T-helper 2 cell (primary cell): ENCODE measurements at regions not wholly inside any gene's neighbourhood (a gene's known extent, or its start where the extent isn't known, plus 50 kb on each side); places are given as distances from the start of the nearest gene placed in this dataset.
"Not testable (repeated sequence)": the region's sequence is repeated elsewhere in the genome, so short reads cannot be mapped to it uniquely, and the experiment has no call there.

Experiments
- DNase-seq, 5 experiments: peaks; one replicate each; pipeline versions ENCODE4 v3.0.0 to v3.0.0-alpha.2; 2012 to 2022

DNA sequence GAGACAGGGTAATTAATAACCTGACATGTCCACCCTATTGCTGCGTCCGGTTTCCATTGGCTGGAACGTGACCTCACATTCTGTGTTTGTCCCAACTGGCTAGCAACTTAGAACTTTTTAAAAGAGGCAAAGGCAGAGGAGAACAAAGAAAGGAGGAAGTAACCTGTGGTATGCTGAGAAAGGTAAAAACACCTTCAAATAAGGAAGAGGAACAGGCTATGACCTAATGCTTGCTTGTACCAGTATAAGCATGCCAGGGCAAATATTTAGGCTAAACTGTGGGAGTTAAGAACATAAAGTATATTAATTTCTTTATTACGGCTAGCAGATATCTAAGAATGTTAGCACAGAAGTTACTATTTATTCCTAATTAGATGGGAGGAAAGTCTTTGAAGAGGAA lies 87.3 kb upstream of the MAP10 start:
- not testable (repeated sequence) for DNase-seq

DNA sequence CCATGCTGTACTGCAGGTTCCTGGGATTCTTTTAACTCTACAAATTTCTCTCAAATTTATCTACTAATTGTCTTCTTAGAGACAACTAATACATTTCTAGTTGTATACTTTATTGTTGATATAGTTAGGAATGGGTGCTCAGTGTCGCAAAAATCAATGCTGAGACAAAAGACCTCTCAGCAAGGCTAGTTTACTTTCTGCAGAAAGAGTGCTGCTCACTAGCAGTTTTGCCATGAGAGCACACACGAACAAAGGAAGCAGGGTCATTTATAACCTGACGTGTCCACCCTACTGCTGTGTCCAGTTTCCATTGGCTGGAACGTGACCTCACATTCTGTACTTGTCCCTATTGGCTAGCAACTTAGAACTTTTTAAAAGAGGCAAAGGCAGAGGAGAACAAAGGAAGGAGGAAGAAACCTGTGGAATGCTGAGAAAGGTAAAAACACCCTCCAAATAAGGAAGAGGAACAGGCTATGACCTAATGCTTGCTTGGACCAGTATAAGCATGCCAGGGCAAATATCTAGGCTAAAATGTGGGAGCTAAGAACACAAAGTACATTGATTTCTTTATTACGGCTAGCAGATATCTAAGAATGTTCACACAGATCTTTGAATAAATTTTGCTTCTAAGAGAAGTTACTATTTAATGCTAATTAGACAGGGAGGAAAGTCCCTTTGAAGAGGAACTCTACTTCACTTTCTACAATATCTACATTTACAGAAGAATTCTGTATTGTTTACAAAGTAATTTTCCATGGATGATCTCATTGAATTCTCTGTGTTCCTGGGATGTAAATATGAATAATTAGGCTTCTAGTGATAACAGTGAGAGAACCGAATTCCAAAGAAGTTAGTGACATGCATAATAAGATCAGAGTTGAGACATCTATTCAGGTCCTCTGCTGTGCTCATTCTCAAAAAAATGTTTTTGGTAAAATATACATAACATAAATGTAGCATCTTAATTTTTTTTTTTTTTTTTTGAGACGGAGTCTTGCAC lies 86.0 kb upstream of the MAP10 start:
- no peak for DNase-seq

DNA sequence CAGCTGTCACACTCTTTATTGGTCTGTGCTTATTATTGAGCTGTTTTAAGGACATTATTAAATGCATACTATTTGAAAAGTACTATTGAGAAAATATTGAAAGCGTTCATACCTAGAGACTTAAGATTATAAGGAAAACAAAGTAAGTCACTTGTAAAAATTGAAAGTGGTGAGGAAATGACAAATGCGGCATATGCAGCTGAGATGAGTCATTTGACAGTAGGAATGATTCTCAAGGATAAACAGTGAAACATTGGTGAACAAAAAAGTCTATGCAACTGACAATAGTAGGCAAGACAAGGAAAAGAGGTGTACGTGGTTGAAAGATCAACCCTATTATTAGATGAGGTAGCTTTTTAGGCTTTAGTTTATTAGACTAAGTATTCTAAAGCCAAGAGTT lies 82.6 kb upstream of the MAP10 start:
- DNase-seq: no peak

DNA sequence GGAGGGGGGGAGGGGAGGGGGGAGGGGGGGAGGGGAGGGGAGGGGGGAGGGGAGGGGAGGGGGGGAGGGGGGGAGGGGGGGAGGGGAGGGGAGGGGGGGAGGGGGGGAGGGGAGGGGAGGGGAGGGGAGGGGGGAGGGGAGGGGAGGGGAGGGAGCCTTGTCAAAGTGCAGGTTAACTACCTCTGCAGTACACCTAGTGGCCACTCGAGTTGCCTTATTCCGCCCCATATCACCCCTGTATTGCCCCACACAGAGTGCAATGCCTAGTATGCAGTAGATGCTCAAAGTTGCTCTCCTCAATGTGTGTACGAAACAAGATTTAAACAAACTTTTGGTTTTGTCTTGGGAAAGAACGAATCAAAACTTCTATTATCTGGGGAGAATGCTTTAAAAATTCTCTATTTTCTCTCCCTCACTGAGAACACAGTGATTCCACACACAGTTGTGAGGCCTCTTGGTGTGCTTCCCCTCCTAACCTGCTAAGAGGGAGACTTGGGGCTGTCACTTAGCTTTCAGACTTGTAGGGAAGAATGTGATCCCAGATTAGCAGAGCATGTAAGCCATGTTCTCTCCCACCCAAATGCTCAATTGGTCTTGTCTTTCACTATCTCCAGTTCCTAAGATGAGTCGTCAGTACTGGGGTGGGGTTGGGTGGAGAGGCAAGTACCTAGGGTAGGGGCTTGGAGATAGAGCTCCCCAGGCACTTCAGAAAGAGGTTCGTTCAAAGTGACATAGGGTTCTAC lies 79.7 kb upstream of the MAP10 start:
- DNase-seq: peak in 1 of 5 experiments; percentile 28

DNA sequence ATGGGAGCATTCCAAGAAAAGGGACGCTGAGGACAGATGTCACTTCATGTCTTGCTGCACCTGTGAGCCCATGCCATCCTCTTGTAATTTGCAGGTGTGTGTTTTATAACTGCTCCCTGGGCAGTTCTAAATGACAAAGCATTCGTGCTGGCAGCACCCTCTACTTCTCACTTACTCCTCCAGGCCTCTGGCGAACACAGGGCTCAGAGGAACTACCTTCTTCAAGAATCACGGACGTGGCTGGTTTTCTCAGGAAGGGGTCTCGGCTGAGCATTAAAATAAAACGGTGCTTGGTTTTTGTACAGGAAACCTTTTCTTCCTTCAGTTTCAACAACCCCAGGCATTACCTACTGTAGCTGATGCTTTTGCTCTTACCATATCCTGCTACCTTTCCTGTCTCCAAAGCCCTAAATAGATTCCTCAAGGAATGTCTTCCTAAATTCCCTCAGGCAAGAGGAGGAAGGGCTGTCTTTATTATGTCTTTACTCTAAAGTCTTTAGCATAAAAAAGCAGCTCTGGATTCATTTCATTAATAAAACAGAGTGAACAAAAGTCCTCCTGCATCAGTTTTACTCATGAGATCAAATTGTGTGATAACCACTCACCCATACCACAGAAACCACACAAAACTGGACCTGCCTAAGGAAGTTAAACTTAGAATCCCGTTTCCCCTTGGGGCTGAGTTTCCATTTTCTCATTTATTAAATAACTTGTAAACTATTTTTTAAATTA lies 79.0 kb upstream of the MAP10 start:
- DNase-seq: peak in 1 of 5 experiments; percentile 10

DNA sequence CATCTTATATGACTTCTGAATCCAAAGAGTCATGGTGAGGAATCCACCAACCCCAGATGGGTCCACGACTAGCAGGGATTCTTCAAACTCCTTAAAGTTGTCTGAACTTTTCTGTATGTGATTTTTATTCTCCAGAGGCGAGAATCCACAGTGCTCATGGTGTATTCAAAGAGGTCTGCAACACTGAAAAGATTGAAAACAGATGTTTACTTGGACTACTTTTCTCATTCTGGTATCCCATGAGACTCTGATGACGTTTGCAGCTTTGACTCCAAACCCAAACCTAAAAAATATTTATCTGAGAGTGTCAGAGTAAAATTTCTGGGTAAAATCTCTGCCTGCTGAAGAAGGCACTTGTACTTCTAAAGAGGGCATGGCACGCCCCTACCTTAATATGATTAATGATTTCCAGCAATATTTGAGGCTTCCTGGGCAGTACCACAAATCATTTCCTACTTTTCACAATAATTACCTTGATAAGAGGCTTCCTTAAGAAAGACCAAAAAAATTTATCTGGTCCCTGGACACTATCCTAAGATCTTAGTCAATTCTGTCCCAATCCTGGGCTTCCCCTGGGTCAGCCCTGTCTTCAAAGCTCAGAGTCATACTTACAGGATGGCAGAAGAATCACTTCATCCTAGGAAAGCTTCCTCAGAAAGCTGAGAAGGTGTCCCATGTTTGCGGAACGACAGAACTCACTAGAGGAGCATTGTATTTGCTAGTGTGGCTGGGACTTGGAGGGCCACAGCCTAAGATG lies 76.5 kb upstream of the MAP10 start:
- DNase-seq: no peak

DNA sequence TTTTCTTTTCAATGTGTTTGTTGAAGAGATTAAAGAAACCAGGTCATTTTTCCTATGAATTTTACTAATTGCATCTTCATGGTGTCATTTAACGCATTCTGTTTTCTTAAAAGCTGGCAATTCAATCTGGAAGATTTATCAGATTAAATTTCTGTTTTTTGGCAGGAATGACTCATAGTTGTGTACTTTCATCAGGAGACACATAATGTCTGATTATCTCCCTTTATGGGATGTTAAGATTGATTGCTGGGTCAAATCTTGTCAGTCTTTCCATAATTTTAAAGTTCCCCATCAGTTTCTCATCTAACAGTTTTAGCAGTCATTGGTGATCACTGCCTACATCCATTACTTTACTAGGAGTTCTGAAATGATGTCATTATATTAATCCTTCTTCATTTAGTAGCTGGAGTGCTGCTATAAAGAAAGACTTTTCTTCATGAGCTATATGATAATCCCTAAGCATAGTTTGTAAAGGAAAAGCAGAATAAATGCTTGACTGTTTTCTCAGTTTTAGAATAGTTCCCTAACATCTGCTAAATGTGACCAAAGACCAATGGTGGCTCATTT lies 72.8 kb upstream of the MAP10 start:
- no peak for DNase-seq

DNA sequence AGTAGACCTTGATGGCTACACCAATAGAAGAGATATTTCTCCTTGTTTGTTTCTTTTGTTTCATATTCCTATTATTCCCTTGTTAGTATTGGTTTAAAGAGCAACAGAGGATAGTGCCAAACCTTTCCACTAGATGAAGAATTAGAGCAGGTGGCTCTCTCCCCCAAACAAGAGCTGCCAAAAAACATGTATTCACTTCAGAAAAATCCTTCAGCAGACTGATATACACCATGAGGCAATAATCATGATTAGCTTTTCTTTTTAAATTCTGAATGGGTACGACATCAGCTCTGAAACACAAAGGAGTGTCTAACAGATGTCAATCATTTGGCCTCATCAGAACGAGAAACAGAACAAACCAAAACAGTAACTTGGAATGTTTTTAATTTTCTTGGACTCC lies 67.3 kb upstream of the MAP10 start:
- no peak for DNase-seq

DNA sequence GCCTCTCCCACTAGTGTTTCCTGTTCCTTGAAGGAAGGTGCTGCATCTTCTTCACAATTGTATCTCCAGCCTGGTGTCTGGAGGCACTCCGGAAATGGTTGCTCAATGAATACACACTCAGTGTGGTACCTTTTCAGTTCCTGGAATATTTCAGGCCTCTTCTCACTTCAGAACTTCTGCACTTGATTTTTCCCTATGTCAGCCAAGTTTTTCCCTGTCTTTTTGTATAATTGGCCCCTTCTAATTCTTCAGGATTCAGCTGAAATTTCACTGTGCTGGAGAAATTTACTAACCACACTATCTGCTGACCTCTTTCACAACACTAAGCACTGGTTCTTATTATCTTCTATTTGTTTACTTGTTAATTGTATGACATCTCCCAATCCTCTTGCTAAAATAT lies 61.2 kb upstream of the MAP10 start:
- DNase-seq: no peak

DNA sequence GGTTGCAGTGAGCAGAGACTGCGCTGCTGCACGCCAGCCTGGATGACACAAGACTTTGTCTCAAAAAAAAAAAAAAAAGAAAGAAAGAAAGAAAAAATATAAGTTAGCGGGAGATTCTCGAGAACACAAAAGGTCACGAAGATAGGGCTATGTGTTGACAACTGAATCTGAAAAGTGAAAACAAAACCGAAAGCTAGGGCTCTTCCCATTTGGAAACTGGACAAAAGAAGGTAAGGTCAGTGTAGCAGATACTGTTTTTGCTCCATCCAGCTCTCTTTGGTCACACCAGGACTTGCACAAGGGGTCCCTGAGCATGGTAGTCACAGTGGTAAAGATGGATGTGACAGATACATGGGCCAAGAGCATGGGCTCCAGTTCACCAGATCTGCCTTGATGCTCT lies 60.4 kb upstream of the MAP10 start:
- no peak for DNase-seq

DNA sequence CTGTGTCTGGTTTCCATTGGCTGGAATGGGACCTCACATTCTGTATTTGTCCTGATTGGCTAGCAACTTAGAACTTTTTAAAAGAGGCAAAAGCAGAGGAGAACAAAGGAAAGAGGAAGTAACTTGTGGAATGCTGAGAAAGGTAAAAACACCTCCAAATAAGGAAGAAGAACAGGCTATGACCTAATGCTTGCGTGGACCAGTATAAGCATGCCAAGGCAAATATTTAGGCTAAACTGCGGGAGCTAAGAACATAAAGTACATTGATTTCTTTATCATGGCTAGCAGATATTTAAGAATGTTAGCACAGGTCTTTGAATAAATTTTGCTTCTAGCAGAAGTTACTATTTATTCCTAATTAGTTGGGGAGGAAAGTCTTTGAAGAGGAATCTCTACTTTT lies 59.5 kb upstream of the MAP10 start:
- not testable (repeated sequence) for DNase-seq

DNA sequence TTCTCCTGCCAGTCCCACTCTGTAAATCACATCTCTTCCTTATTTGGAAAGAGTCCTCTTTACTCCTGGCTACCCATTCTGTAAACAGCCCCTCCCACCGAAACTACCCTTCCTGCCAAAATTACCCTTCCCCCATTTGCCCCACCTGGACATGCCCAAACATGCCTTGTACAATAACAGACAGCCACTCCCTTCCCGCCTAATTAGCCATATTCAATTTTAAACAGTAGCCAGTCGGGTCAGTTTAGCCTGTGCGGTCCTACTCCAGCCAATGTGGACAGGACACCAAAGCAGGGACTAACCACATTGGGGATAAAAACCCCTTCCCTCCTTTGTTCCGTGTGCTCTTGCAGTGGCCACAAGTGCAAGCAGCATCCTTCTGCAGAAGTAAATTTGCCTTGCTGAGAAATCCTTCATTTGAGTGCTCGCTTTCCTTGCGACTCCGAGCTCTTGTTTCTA lies 56.3 kb upstream of the MAP10 start:
- no peak for DNase-seq

DNA sequence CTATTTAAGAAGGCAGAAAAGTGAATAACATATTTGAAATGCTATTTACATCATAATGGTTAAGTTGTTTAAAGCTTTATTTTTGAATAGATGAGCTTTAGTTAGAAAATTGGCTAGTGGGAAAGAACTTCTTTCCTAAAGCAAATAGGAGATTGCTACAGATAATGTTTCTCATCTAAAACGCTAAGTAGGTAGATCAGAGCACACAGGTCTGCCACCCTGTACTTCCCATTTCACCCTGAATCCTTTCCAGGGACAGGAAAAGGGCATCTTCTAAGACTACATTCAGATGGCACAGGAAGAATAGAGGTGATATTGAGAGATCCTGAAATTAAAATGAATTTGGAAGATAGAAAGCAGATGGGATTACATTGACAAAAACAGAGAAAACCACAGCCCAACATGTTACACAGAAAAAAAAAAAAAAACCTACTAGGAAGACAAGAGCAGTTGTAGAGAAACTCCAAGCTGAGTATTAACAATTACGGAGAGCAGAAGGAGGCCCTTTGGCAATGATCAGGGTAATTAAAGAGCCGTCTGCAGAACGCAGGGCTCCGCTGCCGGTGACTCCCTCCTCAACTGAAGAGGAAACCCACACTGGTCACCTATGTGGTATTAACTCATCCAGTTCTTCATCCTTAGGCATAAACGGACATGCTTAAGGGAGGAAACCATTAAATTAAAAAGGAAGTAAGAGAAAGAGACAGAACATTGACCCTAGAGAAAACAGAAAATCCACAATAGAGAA lies 53.6 kb upstream of the MAP10 start:
- no peak for DNase-seq

DNA sequence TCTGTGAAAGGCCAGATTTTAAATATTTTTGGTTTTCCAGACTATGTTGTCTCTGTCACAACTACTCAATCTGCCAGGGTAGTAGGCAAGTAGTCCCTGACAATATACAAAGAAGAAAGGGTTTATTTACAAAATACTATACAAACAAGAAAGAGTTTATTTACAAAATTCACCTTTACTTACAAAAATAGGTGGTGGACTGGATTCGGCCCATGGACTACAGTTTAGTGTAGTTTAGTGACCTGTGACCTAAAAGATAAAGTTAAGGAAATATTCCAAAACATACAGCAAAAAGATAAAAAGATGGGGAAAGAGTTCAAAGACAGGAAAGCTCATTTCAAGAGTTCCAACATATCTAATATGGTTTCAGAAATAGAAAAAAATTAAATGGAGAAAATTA lies 52.9 kb upstream of the MAP10 start:
- DNase-seq: no peak

DNA sequence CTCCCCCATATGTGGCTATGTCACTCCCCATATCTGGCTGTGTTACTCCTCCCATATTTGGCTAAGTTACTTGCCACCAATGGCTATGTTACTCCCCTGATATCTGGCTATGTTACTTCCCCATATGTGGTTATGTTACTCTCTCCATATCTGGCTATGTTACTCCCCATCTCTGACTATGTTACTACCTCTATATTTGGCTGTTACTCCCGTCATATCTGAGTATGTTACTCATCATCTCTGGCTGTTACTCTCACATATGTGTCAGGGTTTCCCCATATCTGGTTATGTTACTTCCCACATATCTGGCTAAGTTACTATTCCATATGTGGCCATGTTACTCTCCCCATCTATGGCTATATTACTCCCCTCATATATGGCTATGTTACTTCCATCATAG lies 50.3 kb upstream of the MAP10 start:
- no peak for DNase-seq
